BJ (cell line): ENCODE measurements at regions not wholly inside any gene's neighbourhood (a gene's known extent, or its start where the extent isn't known, plus 50 kb on each side); places are given as distances from the start of the nearest gene placed in this dataset.

Experiments used
- CTCF ChIA-PET: fragments of 350-600 bp; formaldehyde crosslinking; extraction: SDS; loops from one replicate; lab custom pipeline; 2021; ENCODE audit warnings: antibody characterized with exemption, inconsistent platforms; lab: Yijun Ruan, JAX
- POLR2A ChIA-PET: fragments of 300-600 bp; sonication (Branson Sonifier 250); formaldehyde crosslinking; extraction: SDS; loops from one replicate; lab custom pipeline; 2021; ENCODE audit warnings: antibody characterized with exemption; lab: Charles Lee
- DNase-seq: peaks from one replicate; pipeline ENCODE4 v3.0.0-alpha.2; 2011; ENCODE audit warnings: low read depth
- H3K27me3 ChIP-seq: 2 replicates; pipeline ENCODE4 v1.6.0; 2011; ENCODE audit warnings: low read length; ENCODE audit not compliant: control insufficient read depth, insufficient read depth
- H3K36me3 ChIP-seq: 2 replicates; pipeline ENCODE4 v1.5.1; 2011; ENCODE audit warnings: low read length; ENCODE audit not compliant: control insufficient read depth, insufficient read depth
- H3K4me3 ChIP-seq: 2 replicates; pipeline ENCODE4 v1.5.1; 2011; ENCODE audit warnings: low read depth, mild to moderate bottlenecking, control low read depth, low read length
- CTCF ChIP-seq: IDR thresholded peaks from 2 replicates; pipeline ENCODE4 v1.5.1; 2011; ENCODE audit warnings: low read depth, mild to moderate bottlenecking, control low read depth, inconsistent platforms, low read length, moderate library complexity; ENCODE audit not compliant: insufficient read depth

GRCh38 chr1:195241066-195241465, 1367.2 kb downstream of the KCNT2 start:
- CTCF ChIA-PET: no interaction called here

GRCh38 chr1:195238313-195238712, 1369.9 kb downstream of the KCNT2 start:
- Histone ChIP-seq H3K4me3 (no peak overlapping the region), H3K36me3 (no peaks in the 10 kb centered on the region), H3K27me3 (no peaks in the 10 kb centered on the region)
- no peak for DNase-seq
- POLR2A ChIA-PET: no interaction called here
- CTCF ChIA-PET: no interaction called here
- no peak for TF ChIP-seq CTCF

More at GRCh38 chr1:195241066-195241465, 1367.2 kb downstream of the KCNT2 start:
- no peak for TF ChIP-seq CTCF
- Histone ChIP-seq H3K4me3 (no peak overlapping the region), H3K36me3 (no peaks in the 10 kb centered on the region), H3K27me3 (no peaks in the 10 kb centered on the region)
- no peak for DNase-seq
- POLR2A ChIA-PET: no interaction called here

GRCh38 chr1:195236991-195237889, 1371.0 kb downstream of the KCNT2 start:
- Histone ChIP-seq H3K4me3 (no peak overlapping the region), H3K36me3 (no peaks in the 10 kb centered on the region), H3K27me3 (no peaks in the 10 kb centered on the region)
- CTCF ChIA-PET: no interaction called here
- no peak for DNase-seq
- POLR2A ChIA-PET: no interaction called here
- TF ChIP-seq CTCF: no peak

- no peak for TF ChIP-seq CTCF
- Histone ChIP-seq H3K27me3 (no peaks in the 10 kb centered on the region), H3K36me3 (no peaks in the 10 kb centered on the region), H3K4me3 (no peak overlapping the region)
- no peak for DNase-seq
- ChIA-PET POLR2A (no interaction called here), CTCF (no interaction called here)
Measured at GRCh38 chr1:195218428-195219212, 1389.6 kb downstream of the KCNT2 start.

- H3K27me3 ChIP-seq: no peaks in the 10 kb centered on the region
- no peak for TF ChIP-seq CTCF
- no peaks in the 10 kb centered on the region for H3K36me3 ChIP-seq
- ChIA-PET POLR2A (no interaction called here), CTCF (interaction anchor here (1.0 kb wide), 1 partner anchor 12 kb away, joined by 3 read pairs; no protein-coding TSS in a partner anchor)
- DNase-seq: no peak
- H3K4me3 ChIP-seq: no peak overlapping the region
Measured at GRCh38 chr1:195202241-195202640, 1406.0 kb downstream of the KCNT2 start.
